OCI-LY7 (cell line): ENCODE measurements at regions not wholly inside any gene's neighbourhood (a gene's known extent, or its start where the extent isn't known, plus 50 kb on each side); places are given as distances from the start of the nearest gene placed in this dataset.

Experiments used
- EZH2phosphoT487 ChIP-seq: fragments of 200-600 bp; sonication (generic); IDR thresholded peaks from 2 replicates; pipeline ENCODE4 v1.6.1; 2018; ENCODE audit warnings: low read depth, borderline replicate concordance, mild to moderate bottlenecking, mixed run types, antibody characterized with exemption, low read length, moderate library complexity, mixed read lengths
- TF ChIP-seq, protein P1 (sequence below): fragments of 200-600 bp; sonication (generic); conservative IDR thresholded peaks from 2 replicates; pipeline ENCODE4 v1.5.1; 2014; ENCODE audit warnings: mild to moderate bottlenecking, antibody characterized with exemption, low read length, moderate library complexity, mixed read lengths

DNA sequence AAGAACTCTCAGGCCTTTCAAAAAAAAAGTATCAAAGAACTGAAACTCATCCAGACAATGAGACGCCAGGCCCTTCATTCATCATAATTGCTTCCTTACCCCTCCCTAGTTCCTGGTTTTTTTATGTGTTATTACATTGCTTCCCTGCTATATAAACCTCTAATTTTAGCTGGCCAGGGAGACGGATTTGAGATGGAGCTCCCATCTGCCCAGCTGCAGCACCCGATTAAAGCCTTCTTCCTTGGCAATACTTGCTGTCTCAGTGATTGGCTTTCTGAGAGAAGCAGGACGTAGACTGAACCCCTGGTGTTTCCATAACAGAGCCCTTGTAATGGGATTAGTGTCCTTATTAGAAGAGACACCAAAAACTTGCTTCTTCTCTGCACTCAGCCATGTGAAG is 62.4 kb downstream of the BARX1 start:
- TF ChIP-seq, protein P1, sequence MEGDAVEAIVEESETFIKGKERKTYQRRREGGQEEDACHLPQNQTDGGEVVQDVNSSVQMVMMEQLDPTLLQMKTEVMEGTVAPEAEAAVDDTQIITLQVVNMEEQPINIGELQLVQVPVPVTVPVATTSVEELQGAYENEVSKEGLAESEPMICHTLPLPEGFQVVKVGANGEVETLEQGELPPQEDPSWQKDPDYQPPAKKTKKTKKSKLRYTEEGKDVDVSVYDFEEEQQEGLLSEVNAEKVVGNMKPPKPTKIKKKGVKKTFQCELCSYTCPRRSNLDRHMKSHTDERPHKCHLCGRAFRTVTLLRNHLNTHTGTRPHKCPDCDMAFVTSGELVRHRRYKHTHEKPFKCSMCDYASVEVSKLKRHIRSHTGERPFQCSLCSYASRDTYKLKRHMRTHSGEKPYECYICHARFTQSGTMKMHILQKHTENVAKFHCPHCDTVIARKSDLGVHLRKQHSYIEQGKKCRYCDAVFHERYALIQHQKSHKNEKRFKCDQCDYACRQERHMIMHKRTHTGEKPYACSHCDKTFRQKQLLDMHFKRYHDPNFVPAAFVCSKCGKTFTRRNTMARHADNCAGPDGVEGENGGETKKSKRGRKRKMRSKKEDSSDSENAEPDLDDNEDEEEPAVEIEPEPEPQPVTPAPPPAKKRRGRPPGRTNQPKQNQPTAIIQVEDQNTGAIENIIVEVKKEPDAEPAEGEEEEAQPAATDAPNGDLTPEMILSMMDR: no peak
- no peak for TF ChIP-seq EZH2phosphoT487
